ENCODE measurements at regions not wholly inside any gene's neighbourhood (a gene's known extent, or its start where the extent isn't known, plus 50 kb on each side); places are given as distances from the start of the nearest gene placed in this dataset.

DNA sequence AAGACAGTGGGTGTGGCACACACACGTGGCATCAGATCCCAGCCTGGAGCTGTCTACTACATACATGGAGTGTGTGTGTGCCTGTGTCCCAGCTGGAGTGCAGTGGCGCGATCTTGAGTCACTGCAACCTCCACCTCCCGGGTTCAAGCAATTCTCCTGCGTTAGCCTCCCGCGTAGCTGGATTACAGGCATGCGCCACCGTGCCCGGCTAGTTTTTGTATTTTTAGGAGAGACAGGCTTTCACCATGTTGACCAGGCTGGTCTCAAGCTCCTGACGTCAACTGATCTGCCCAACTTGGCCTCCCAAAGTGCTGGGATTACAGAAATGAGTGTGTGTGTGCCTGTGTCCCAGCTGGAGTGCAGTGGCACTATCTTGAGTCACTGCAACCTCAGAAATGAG, 108.8 kb downstream of the IL12A start:
- no TSS peak for BruUV-seq (replicated peaks)
- ATAC-seq = no peak
- in situ Hi-C loops (cut with MboI) (no loop called here), intact Hi-C loops (cut with micrococcal nuclease) (no loop called here)
- H3K4me3 ChIP-seq = no peak overlapping the region
- no peak overlapping the region for H3K9ac ChIP-seq (ENCODE audit: insufficient read depth in 1 of 2, low read depth in 2 of 2, low read length in 2 of 2)
- no peak for TF ChIP-seq ARHGAP35 (IDR thresholded peaks at IDR 0.05; ENCODE audit: partially characterized antibody)
- DNase-seq (ENCODE audit: extremely low read depth in 1 of 4, low spot score in 3 of 4) = no peak
- H3K9me3 ChIP-seq (replicated peaks; ENCODE audit: control insufficient read depth, insufficient read depth, low read depth, low read length) = no peaks in the 10 kb centered on the region
- no peaks in the 10 kb centered on the region for H3K79me2 ChIP-seq (ENCODE audit: control insufficient read depth, insufficient read depth, low read length)
- CTCF ChIA-PET (ENCODE audit: low intra/inter-chr PET ratio) = no interaction called here
- peaks cover 0 to 13% of the 10 kb centered on the region in 2 experiments; a peak in 2 of 5 replicates for H3K27me3 ChIP-seq (ENCODE audit: control insufficient read depth in 2 of 2, insufficient read depth in 2 of 2, low read length in 2 of 2)
- H2AFZ ChIP-seq (ENCODE audit: low read depth, low read length) = no peak overlapping the region
- H3K9me1 ChIP-seq (ENCODE audit: control insufficient read depth, insufficient read depth, low read length) = no peaks in the 10 kb centered on the region
- H3K27ac ChIP-seq (ENCODE audit: extremely low read depth, low read depth, low read length) = no peak overlapping the region
- H3K4me2 ChIP-seq (ENCODE audit: insufficient read depth, low read length) = no peak overlapping the region
- 0% methylated on average over 11 of the region's 11 CpGs for WGBS (ENCODE audit: insufficient coverage, low coverage, missing lambda C conversion rate)
- no peak for FAIRE-seq
- POLR2A ChIA-PET = no interaction called here
- H4K20me1 ChIP-seq (replicated peaks; ENCODE audit: control insufficient read depth, insufficient read depth, low read length) = no peaks in the 10 kb centered on the region
- H3K36me3 ChIP-seq (ENCODE audit: control insufficient read depth, insufficient read depth, low read length) = no peaks in the 10 kb centered on the region
- H3K4me1 ChIP-seq (replicated peaks in 1 of 2; ENCODE audit: control insufficient read depth in 2 of 2, insufficient read depth in 2 of 2, low read length in 2 of 2) = no peaks in the 10 kb centered on the region

DNA sequence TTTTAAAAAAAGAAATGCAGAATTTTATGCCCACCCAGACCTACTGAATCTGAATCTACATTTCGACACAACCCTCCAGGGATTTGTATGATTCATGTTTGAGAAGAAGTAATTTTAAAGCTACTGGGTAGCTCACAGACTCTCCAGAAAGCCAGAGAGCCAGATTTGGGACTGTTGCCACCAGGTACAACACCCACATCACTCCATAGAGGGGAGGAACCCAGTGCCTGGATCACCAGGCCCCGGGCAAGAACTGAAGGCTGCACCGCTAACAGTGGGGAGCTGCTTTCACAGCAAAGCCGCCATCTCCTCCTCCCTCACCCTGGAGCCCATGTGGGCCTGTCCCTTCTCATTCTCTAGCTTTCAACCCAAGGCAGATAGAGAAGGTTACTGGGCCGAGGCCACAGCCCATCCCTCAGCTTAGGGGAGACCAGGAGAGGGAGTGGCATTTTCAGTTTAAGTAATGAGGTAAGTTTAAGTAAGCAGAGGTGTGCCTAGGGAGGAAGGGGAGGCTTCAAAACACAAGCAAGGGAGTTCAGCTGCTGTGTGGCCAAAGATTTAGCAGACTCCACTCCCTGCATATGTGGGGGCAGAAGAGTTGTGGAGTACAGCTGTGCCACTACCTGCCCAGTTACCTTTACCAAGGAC, 109.8 kb downstream of the IL12A start:
- H3K27ac ChIP-seq (ENCODE audit: extremely low read depth, low read depth, low read length) = no peak overlapping the region
- POLR2A ChIA-PET = interaction anchor here (0.7 to 1.1 kb wide), 2 partner anchors 11 to 26 kb away, joined by 3 read pairs; no protein-coding TSS in a partner anchor
- H4K20me1 ChIP-seq (replicated peaks; ENCODE audit: control insufficient read depth, insufficient read depth, low read length) = no peaks in the 10 kb centered on the region
- no peaks in the 10 kb centered on the region for H3K79me2 ChIP-seq (ENCODE audit: control insufficient read depth, insufficient read depth, low read length)
- in situ Hi-C loops (cut with MboI) = no loop called here
- no peaks in the 10 kb centered on the region for H3K4me1 ChIP-seq (replicated peaks in 1 of 2; ENCODE audit: control insufficient read depth in 2 of 2, insufficient read depth in 2 of 2, low read length in 2 of 2)
- CTCF ChIA-PET (ENCODE audit: low intra/inter-chr PET ratio) = no interaction called here
- peaks cover 0 to 13% of the 10 kb centered on the region in 2 experiments; a peak in 2 of 5 replicates for H3K27me3 ChIP-seq (ENCODE audit: control insufficient read depth in 2 of 2, insufficient read depth in 2 of 2, low read length in 2 of 2)
- H3K9ac ChIP-seq (ENCODE audit: insufficient read depth in 1 of 2, low read depth in 2 of 2, low read length in 2 of 2) = no peak overlapping the region
- WGBS (ENCODE audit: insufficient coverage, low coverage, missing lambda C conversion rate) = 0% methylated on average over 4 of the region's 5 CpGs
- no peaks in the 10 kb centered on the region for H3K9me3 ChIP-seq (replicated peaks; ENCODE audit: control insufficient read depth, insufficient read depth, low read depth, low read length)
- H3K4me3 ChIP-seq = no peak overlapping the region
- no peak overlapping the region for H3K4me2 ChIP-seq (ENCODE audit: insufficient read depth, low read length)
- H3K36me3 ChIP-seq (ENCODE audit: control insufficient read depth, insufficient read depth, low read length) = no peaks in the 10 kb centered on the region
- BruUV-seq (replicated peaks) = no TSS peak
- FAIRE-seq = no peak
- DNase-seq (ENCODE audit: extremely low read depth in 1 of 4, low spot score in 3 of 4) = no peak
- no peak overlapping the region for H2AFZ ChIP-seq (ENCODE audit: low read depth, low read length)
- H3K9me1 ChIP-seq (ENCODE audit: control insufficient read depth, insufficient read depth, low read length) = no peaks in the 10 kb centered on the region
- no peak for TF ChIP-seq NR1H2 (CRISPR knock-in tag; IDR thresholded peaks at IDR 0.05)
- no peak for TF ChIP-seq ZNF77 (CRISPR knock-in tag; IDR thresholded peaks at IDR 0.05)
- no peak for TF ChIP-seq ZNF431 (CRISPR knock-in tag; IDR thresholded peaks at IDR 0.05)
- TF ChIP-seq LEF1 (IDR thresholded peaks at IDR 0.05) = no peak
- no peak for TF ChIP-seq KAT8 (IDR thresholded peaks at IDR 0.05; ENCODE audit: low read depth)
- TF ChIP-seq RNF2 (IDR thresholded peaks at IDR 0.05) = no peak
- no peak for TF ChIP-seq EGR1 (conservative IDR thresholded peaks at IDR 0.05)
- no peak for TF ChIP-seq POLR2A (conservative IDR thresholded peaks at IDR 0.05)
- no peak for TF ChIP-seq SNRNP70 (optimal IDR thresholded peaks at IDR 0.05; ENCODE audit: low read depth, low read length)
- no peak for TF ChIP-seq KLF16 (IDR thresholded peaks at IDR 0.05)
- no peak for TF ChIP-seq NCOA1 (IDR thresholded peaks at IDR 0.05; ENCODE audit: low read depth)
- TF ChIP-seq, protein P1, sequence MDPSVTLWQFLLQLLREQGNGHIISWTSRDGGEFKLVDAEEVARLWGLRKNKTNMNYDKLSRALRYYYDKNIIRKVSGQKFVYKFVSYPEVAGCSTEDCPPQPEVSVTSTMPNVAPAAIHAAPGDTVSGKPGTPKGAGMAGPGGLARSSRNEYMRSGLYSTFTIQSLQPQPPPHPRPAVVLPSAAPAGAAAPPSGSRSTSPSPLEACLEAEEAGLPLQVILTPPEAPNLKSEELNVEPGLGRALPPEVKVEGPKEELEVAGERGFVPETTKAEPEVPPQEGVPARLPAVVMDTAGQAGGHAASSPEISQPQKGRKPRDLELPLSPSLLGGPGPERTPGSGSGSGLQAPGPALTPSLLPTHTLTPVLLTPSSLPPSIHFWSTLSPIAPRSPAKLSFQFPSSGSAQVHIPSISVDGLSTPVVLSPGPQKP (CRISPR knock-in tag; IDR thresholded peaks at IDR 0.05) = no peak
- no peak for TF ChIP-seq ZNF282 (CRISPR knock-in tag; IDR thresholded peaks at IDR 0.05)
- no peak for TF ChIP-seq SMC3 (conservative IDR thresholded peaks at IDR 0.05; ENCODE audit: insufficient read depth, low read depth, low read length)
- TF ChIP-seq, protein P2, sequence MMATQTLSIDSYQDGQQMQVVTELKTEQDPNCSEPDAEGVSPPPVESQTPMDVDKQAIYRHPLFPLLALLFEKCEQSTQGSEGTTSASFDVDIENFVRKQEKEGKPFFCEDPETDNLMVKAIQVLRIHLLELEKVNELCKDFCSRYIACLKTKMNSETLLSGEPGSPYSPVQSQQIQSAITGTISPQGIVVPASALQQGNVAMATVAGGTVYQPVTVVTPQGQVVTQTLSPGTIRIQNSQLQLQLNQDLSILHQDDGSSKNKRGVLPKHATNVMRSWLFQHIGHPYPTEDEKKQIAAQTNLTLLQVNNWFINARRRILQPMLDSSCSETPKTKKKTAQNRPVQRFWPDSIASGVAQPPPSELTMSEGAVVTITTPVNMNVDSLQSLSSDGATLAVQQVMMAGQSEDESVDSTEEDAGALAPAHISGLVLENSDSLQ (IDR thresholded peaks at IDR 0.05) = no peak
- TF ChIP-seq KLF1 (tag; IDR thresholded peaks at IDR 0.05) = no peak
- no peak for TF ChIP-seq ZNF3 (CRISPR knock-in tag; IDR thresholded peaks at IDR 0.05)
- TF ChIP-seq CBFA2T3 (IDR thresholded peaks at IDR 0.05) = no peak
- no peak for ATAC-seq
- intact Hi-C loops (cut with micrococcal nuclease) = no loop called here

All from K562 (cell line).